T-cell (primary cell): ENCODE measurements at regions not wholly inside any gene's neighbourhood (a gene's known extent, or its start where the extent isn't known, plus 50 kb on each side); places are given as distances from the start of the nearest gene placed in this dataset.

Experiments used
- ATAC-seq, 4 experiments: fragments of 200-7000 bp in 3 of 4; fragments of 150-1000 bp in 1 of 4; cut with Tn5 transposase; replicated peaks in 1 of 4; 1 replicate in 3 of 4; 2 replicates in 1 of 4; pipeline ENCODE4 v1.10.0; 2021; ENCODE audit warnings: moderate library complexity in 3 of 4, mild to moderate bottlenecking in 2 of 4, moderate number of reproducible peaks in 1 of 4
- CTCF ChIA-PET, 2 donors: fragments of 300-600 bp; sonication (Branson Sonifier 250); formaldehyde crosslinking; loops; one replicate each; lab custom pipeline; 2022; ENCODE audit warnings: antibody characterized with exemption in 2 of 2; lab: Charles Lee
- POLR2A ChIA-PET, 2 donors: fragments of 300-600 bp; sonication (Branson Sonifier 250); formaldehyde crosslinking; loops; one replicate each; lab custom pipeline; 2022; ENCODE audit warnings: antibody characterized with exemption in 2 of 2; lab: Charles Lee
- DNase-seq, 35 experiments: peaks; one replicate each; pipeline versions ENCODE4 v3.0.0 to v3.0.0-alpha.2; 2013 to 2023
- H3K27ac ChIP-seq: one replicate; pipeline ENCODE4 v1.5.1; 2013; ENCODE audit warnings: low read length
- H3K27me3 ChIP-seq, 2 experiments: replicated peaks in 1 of 2; 1 replicate in 1 of 2; 2 replicates in 1 of 2; pipeline versions ENCODE4 v1.6.1 to v1.7.0; 2013; ENCODE audit warnings: low read length in 1 of 2, mixed read lengths in 1 of 2; ENCODE audit not compliant: control insufficient read depth in 2 of 2, insufficient read depth in 2 of 2; ENCODE audit errors: extremely low read depth in 1 of 2
- H3K36me3 ChIP-seq, 2 donors: 1 replicate in 1 of 2; 2 replicates in 1 of 2; pipeline versions ENCODE4 v1.6.1 to v1.7.0; 2013; ENCODE audit warnings: low read length in 1 of 2; ENCODE audit not compliant: control insufficient read depth in 2 of 2, insufficient read depth in 1 of 2; ENCODE audit errors: extremely low read depth in 1 of 2
- H3K4me1 ChIP-seq, 2 experiments: 1 replicate in 1 of 2; 2 replicates in 1 of 2; pipeline versions ENCODE4 v1.6.1 to v1.7.0; 2013; ENCODE audit warnings: low read length in 2 of 2, mixed read lengths in 1 of 2; ENCODE audit not compliant: insufficient read depth in 2 of 2, control insufficient read depth in 1 of 2; ENCODE audit errors: extremely low read depth in 1 of 2
- H3K4me3 ChIP-seq, 2 donors: 1 replicate in 1 of 2; 2 replicates in 1 of 2; pipeline versions ENCODE4 v1.5.1 to v1.7.0; 2013; ENCODE audit warnings: mild to moderate bottlenecking in 2 of 2, low read length in 1 of 2, moderate library complexity in 1 of 2; ENCODE audit not compliant: control insufficient read depth in 1 of 2; ENCODE audit errors: extremely low read depth in 1 of 2
- H3K9me3 ChIP-seq: 2 replicates; pipeline ENCODE4 v1.7.0; 2013
- H3K27ac Mint-ChIP-seq, 2 donors: one replicate each; pipeline ENCODE4 v1.8.0; 2020 to 2021; ENCODE audit warnings: mild to moderate bottlenecking in 2 of 2, mixed read lengths in 2 of 2
- H3K27me3 Mint-ChIP-seq, 2 donors: one replicate each; pipeline ENCODE4 v1.8.0; 2021 to 2022; ENCODE audit warnings: mixed read lengths in 2 of 2
- H3K36me3 Mint-ChIP-seq: one replicate; pipeline ENCODE4 v1.8.0; 2021; ENCODE audit warnings: mixed read lengths
- H3K4me1 Mint-ChIP-seq, 3 donors: one replicate each; pipeline ENCODE4 v1.8.0; 2020 to 2022; ENCODE audit warnings: mixed read lengths in 3 of 3, mild to moderate bottlenecking in 1 of 3
- H3K4me3 Mint-ChIP-seq, 3 donors: one replicate each; pipeline ENCODE4 v1.8.0; 2020 to 2022; ENCODE audit warnings: mild to moderate bottlenecking in 3 of 3, mixed read lengths in 3 of 3, moderate library complexity in 3 of 3
- H3K9me3 Mint-ChIP-seq, 3 donors: one replicate each; pipeline ENCODE4 v1.8.0; 2020 to 2022; ENCODE audit warnings: mixed read lengths in 3 of 3
- WGBS: methylation state at CpG from one replicate; pipeline ENCODE4 v1.1.5; 2013; ENCODE audit warnings: missing lambda C conversion rate; ENCODE audit not compliant: insufficient coverage; 5-methylcytosine and 5-hydroxymethylcytosine counted together

GRCh38 chr20:2244523-2244922, 51.3 kb upstream of the TGM3 start:
- no peaks in the 10 kb centered on the region for H3K36me3 ChIP-seq
- Mint-ChIP-seq H3K9me3 (no peaks in the 10 kb centered on the region), H3K36me3 (no peaks in the 10 kb centered on the region), H3K27me3 (peaks cover 23 to 32% of the 10 kb centered on the region in 2 donors), H3K4me3 (no peak overlapping the region), H3K27ac (no peak overlapping the region), H3K4me1 (no peaks in the 10 kb centered on the region)
- H3K27me3 ChIP-seq, result peaks cover 0 to 10% of the 10 kb centered on the region in 2 experiments
- H3K9me3 ChIP-seq, result no peaks in the 10 kb centered on the region
- no peaks in the 10 kb centered on the region for H3K4me1 ChIP-seq
- H3K4me3 ChIP-seq, result no peak overlapping the region
- CTCF ChIA-PET, result no interaction called here
- ATAC-seq (no peak), DNase-seq (no peak)
- 64% methylated on average over 3 of the region's 4 CpGs for whole genome bisulfite sequencing
- no peak overlapping the region for H3K27ac ChIP-seq
- POLR2A ChIA-PET, result no interaction called here

GRCh38 chr20:2244993-2245392, 50.8 kb upstream of the TGM3 start:
- Mint-ChIP-seq H3K36me3 (no peaks in the 10 kb centered on the region), H3K27me3 (peaks cover 23 to 33% of the 10 kb centered on the region in 2 donors), H3K4me1 (no peaks in the 10 kb centered on the region), H3K4me3 (no peak overlapping the region), H3K9me3 (no peaks in the 10 kb centered on the region), H3K27ac (no peak overlapping the region)
- Histone ChIP-seq H3K27me3 (peaks cover 0 to 10% of the 10 kb centered on the region in 2 experiments), H3K4me3 (no peak overlapping the region), H3K9me3 (no peaks in the 10 kb centered on the region), H3K4me1 (no peaks in the 10 kb centered on the region), H3K36me3 (no peaks in the 10 kb centered on the region), H3K27ac (no peak overlapping the region)
- CTCF ChIA-PET, result no interaction called here
- ATAC-seq (no peak), DNase-seq (no peak)
- POLR2A ChIA-PET, result no interaction called here
- 27% methylated on average over 3 of the region's 6 CpGs for WGBS

DNA sequence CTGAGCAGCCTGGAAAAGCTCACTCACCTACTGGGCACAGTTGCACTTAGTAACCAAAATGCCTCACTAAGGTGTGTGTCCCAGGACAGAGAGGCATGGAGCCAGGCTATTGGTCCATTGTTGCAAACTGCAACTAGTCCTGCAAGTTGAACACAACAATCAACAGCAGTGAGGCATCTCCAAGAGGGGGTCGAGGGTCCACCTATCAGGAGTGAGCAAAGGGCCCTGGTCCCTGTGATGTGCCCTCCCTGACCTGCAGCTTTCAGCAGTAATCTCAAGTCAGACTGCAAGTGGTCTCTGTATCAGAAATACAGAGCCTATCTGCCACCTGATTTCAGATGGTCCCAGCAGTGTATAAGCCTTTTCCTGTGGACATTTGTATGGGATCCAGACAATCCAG, 50.2 kb upstream of the TGM3 start:
- POLR2A ChIA-PET, result no interaction called here

More for the DNA sequence above, 50.2 kb upstream of the TGM3 start:
- no peaks in the 10 kb centered on the region for H3K4me1 Mint-ChIP-seq
- H3K4me3 Mint-ChIP-seq, result no peak overlapping the region
- peaks cover 26 to 34% of the 10 kb centered on the region in 2 donors for H3K27me3 Mint-ChIP-seq
- DNase-seq (no peak), ATAC-seq (no peak)
- no peaks in the 10 kb centered on the region for H3K9me3 Mint-ChIP-seq
- H3K27me3 ChIP-seq, result peaks cover 0 to 13% of the 10 kb centered on the region in 2 experiments
- H3K36me3 ChIP-seq, result no peaks in the 10 kb centered on the region
- no peaks in the 10 kb centered on the region for H3K4me1 ChIP-seq
- no peaks in the 10 kb centered on the region for H3K9me3 ChIP-seq
- H3K36me3 Mint-ChIP-seq, result no peaks in the 10 kb centered on the region
- H3K27ac ChIP-seq, result no peak overlapping the region
- no peak overlapping the region for H3K27ac Mint-ChIP-seq
- CTCF ChIA-PET, result no interaction called here
- 45% methylated on average over 1 of the region's 1 CpG for WGBS
- H3K4me3 ChIP-seq, result no peak overlapping the region
